DOHH2 (cell line): ENCODE measurements at regions not wholly inside any gene's neighbourhood (a gene's known extent, or its start where the extent isn't known, plus 50 kb on each side); places are given as distances from the start of the nearest gene placed in this dataset.

ENCODE experiments used
- H3F3A ChIP-seq: fragments of 200-600 bp; sonication (generic), shearing (Covaris generic); 2 replicates; pipeline ENCODE4 v1.6.0; 2016; ENCODE audit warnings: antibody characterized with exemption, mild to moderate bottlenecking; ENCODE audit not compliant: control insufficient read depth, insufficient read depth
- H3K27ac ChIP-seq: fragments of 200-600 bp; sonication (generic); 2 replicates; pipeline ENCODE4 v1.5.1; 2014; ENCODE audit warnings: low read depth, mild to moderate bottlenecking, low read length, moderate library complexity
- H3K27me3 ChIP-seq: fragments of 200-600 bp; sonication (generic); 2 replicates; pipeline ENCODE4 v1.6.1; 2014; ENCODE audit warnings: mild to moderate bottlenecking, low read length, mixed read lengths; ENCODE audit not compliant: control insufficient read depth
- H3K36me3 ChIP-seq: fragments of 200-600 bp; sonication (generic); 2 replicates; pipeline ENCODE4 v1.6.1; 2014; ENCODE audit warnings: mild to moderate bottlenecking, low read length, moderate library complexity, mixed read lengths; ENCODE audit not compliant: control insufficient read depth
- H3K4me1 ChIP-seq: fragments of 200-600 bp; sonication (generic); 2 replicates; pipeline ENCODE4 v1.6.1; 2014; ENCODE audit warnings: mild to moderate bottlenecking, low read length, mixed read lengths; ENCODE audit not compliant: control insufficient read depth
- H3K4me2 ChIP-seq: fragments of 200-600 bp; sonication (generic); 2 replicates; pipeline ENCODE4 v1.6.0; 2014; ENCODE audit warnings: mild to moderate bottlenecking, low read length, moderate library complexity
- H3K4me3 ChIP-seq: fragments of 200-600 bp; sonication (generic); 2 replicates; pipeline ENCODE4 v1.5.1; 2014; ENCODE audit warnings: mild to moderate bottlenecking, low read length, mixed read lengths
- H3K79me2 ChIP-seq: fragments of 200-600 bp; sonication (generic); 2 replicates; pipeline ENCODE4 v1.6.1; 2014; ENCODE audit warnings: mild to moderate bottlenecking, low read length, mixed read lengths; ENCODE audit not compliant: control insufficient read depth
- H3K9me2 ChIP-seq: fragments of 200-600 bp; sonication (generic); replicated peaks from 2 replicates; pipeline ENCODE4 v1.6.1; 2014; ENCODE audit warnings: mild to moderate bottlenecking, low read length, mixed read lengths; ENCODE audit not compliant: control insufficient read depth
- H3K9me3 ChIP-seq: fragments of 200-600 bp; sonication (generic); 2 replicates; pipeline ENCODE4 v1.6.1; 2014; ENCODE audit warnings: antibody characterized with exemption, low read length, mixed read lengths; ENCODE audit not compliant: control insufficient read depth, insufficient read depth
- H4K20me1 ChIP-seq: fragments of 200-600 bp; sonication (generic); 2 replicates; pipeline ENCODE4 v1.6.0; 2014; ENCODE audit warnings: low read depth, mild to moderate bottlenecking, antibody characterized with exemption, low read length, moderate library complexity; ENCODE audit not compliant: control insufficient read depth, insufficient read depth
- CTCF ChIP-seq: fragments of 200-600 bp; sonication (generic); IDR thresholded peaks from one replicate; pipeline ENCODE4 v1.5.1; 2014; ENCODE audit warnings: antibody characterized with exemption, mild to moderate bottlenecking, low read depth, low read length; ENCODE audit not compliant: poor library complexity, severe bottlenecking
- EZH2phosphoT487 ChIP-seq: fragments of 200-600 bp; sonication (generic); IDR thresholded peaks from 2 replicates; pipeline ENCODE4 v1.6.1; 2017; ENCODE audit warnings: borderline replicate concordance, mild to moderate bottlenecking, antibody characterized with exemption, low read length, moderate library complexity, mixed read lengths

- Histone ChIP-seq H3K36me3 (no peaks in the 10 kb centered on the region), H3K4me3 (no peak overlapping the region), H3F3A (no peaks in the 10 kb centered on the region), H4K20me1 (no peaks in the 10 kb centered on the region), H3K27ac (no peak overlapping the region), H3K9me2 (no peaks in the 10 kb centered on the region), H3K4me2 (no peak overlapping the region), H3K4me1 (no peaks in the 10 kb centered on the region), H3K9me3 (no peaks in the 10 kb centered on the region), H3K79me2 (no peaks in the 10 kb centered on the region), H3K27me3 (no peaks in the 10 kb centered on the region)
- no peak for TF ChIP-seq EZH2phosphoT487
- no peak for TF ChIP-seq CTCF
Measured at GRCh38 chr3:31186041-31186440, 291.6 kb upstream of the GADL1 start.

GRCh38 chr3:31187380-31187779 is 292.9 kb upstream of the GADL1 start:
- Histone ChIP-seq H3F3A (no peaks in the 10 kb centered on the region), H4K20me1 (no peaks in the 10 kb centered on the region)
- no peak for TF ChIP-seq EZH2phosphoT487
- TF ChIP-seq CTCF, result no peak

GRCh38 chr3:31188112-31188511 is 293.7 kb upstream of the GADL1 start:
- TF ChIP-seq EZH2phosphoT487 (no peak), CTCF (no peak)
- Histone ChIP-seq H3K36me3 (no peaks in the 10 kb centered on the region), H3K27ac (no peak overlapping the region), H3F3A (no peaks in the 10 kb centered on the region), H3K4me2 (no peak overlapping the region), H4K20me1 (no peaks in the 10 kb centered on the region), H3K27me3 (no peaks in the 10 kb centered on the region), H3K79me2 (no peaks in the 10 kb centered on the region), H3K4me1 (no peaks in the 10 kb centered on the region), H3K9me3 (no peaks in the 10 kb centered on the region), H3K9me2 (no peaks in the 10 kb centered on the region), H3K4me3 (no peak overlapping the region)

More at GRCh38 chr3:31187380-31187779, 292.9 kb upstream of the GADL1 start:
- Histone ChIP-seq H3K79me2 (no peaks in the 10 kb centered on the region), H3K4me1 (no peaks in the 10 kb centered on the region), H3K4me2 (no peak overlapping the region), H3K9me3 (no peaks in the 10 kb centered on the region), H3K27me3 (no peaks in the 10 kb centered on the region), H3K27ac (no peak overlapping the region), H3K9me2 (no peaks in the 10 kb centered on the region), H3K4me3 (no peak overlapping the region), H3K36me3 (no peaks in the 10 kb centered on the region)

- H3K27me3 ChIP-seq, result no peaks in the 10 kb centered on the region
- no peaks in the 10 kb centered on the region for H3K9me3 ChIP-seq
- H3K4me2 ChIP-seq, result no peak overlapping the region
- no peaks in the 10 kb centered on the region for H3K79me2 ChIP-seq
- H4K20me1 ChIP-seq, result no peaks in the 10 kb centered on the region
- TF ChIP-seq EZH2phosphoT487 (no peak), CTCF (no peak)
- H3K4me1 ChIP-seq, result no peaks in the 10 kb centered on the region
- no peak overlapping the region for H3K4me3 ChIP-seq
- H3K36me3 ChIP-seq, result no peaks in the 10 kb centered on the region
- H3K9me2 ChIP-seq, result no peaks in the 10 kb centered on the region
- H3F3A ChIP-seq, result no peaks in the 10 kb centered on the region
- no peak overlapping the region for H3K27ac ChIP-seq
Measured at GRCh38 chr3:31189330-31189729, 294.9 kb upstream of the GADL1 start.
